Activated CD8-positive, alpha-beta T cell treated with anti-CD3 and anti-CD28 coated beads for 36 hours (primary cell): ENCODE measurements at regions not wholly inside any gene's neighbourhood (a gene's known extent, or its start where the extent isn't known, plus 50 kb on each side); places are given as distances from the start of the nearest gene placed in this dataset.

Experiments used
- ATAC-seq: fragments of 200-7000 bp; cut with Tn5 transposase; one replicate; pipeline ENCODE4 v1.10.0; 2021; ENCODE audit warnings: mild to moderate bottlenecking, moderate library complexity
- CTCF ChIA-PET: fragments of 350-600 bp; sonication (Branson Sonifier 250); formaldehyde crosslinking; loops from one replicate; lab custom pipeline; 2021; ENCODE audit warnings: antibody characterized with exemption; lab: Charles Lee
- POLR2A ChIA-PET: fragments of 350-600 bp; sonication (Branson Sonifier 250); formaldehyde crosslinking; loops from one replicate; lab custom pipeline; 2021; ENCODE audit warnings: antibody characterized with exemption; lab: Charles Lee
- DNase-seq: peaks from one replicate; pipeline ENCODE4 v3.0.0-alpha.2; 2020
- H3K27ac Mint-ChIP-seq: one replicate; pipeline ENCODE4 v1.8.0; 2021; ENCODE audit warnings: mild to moderate bottlenecking, mixed read lengths
- H3K27me3 Mint-ChIP-seq: one replicate; pipeline ENCODE4 v1.8.0; 2021; ENCODE audit warnings: mixed read lengths
- H3K36me3 Mint-ChIP-seq: one replicate; pipeline ENCODE4 v1.8.0; 2021; ENCODE audit warnings: low read depth, mixed read lengths
- H3K4me1 Mint-ChIP-seq: one replicate; pipeline ENCODE4 v1.8.0; 2021; ENCODE audit warnings: low read depth, mixed read lengths
- H3K4me3 Mint-ChIP-seq: one replicate; pipeline ENCODE4 v1.8.0; 2021; ENCODE audit warnings: mild to moderate bottlenecking, moderate library complexity, mixed read lengths
- H3K9me3 Mint-ChIP-seq: one replicate; pipeline ENCODE4 v1.8.0; 2021; ENCODE audit warnings: mixed read lengths
- CTCF ChIP-seq: fragments of 200-600 bp; IDR thresholded peaks from one replicate; pipeline ENCODE4 v1.8.0; 2022; ENCODE audit warnings: antibody characterized with exemption, mild to moderate bottlenecking
- intact Hi-C: fragments of 100-400 bp; cut with micrococcal nuclease; formaldehyde crosslinking; loops from one replicate; pipeline ENCODE4 v1.10.0; 2022

GRCh38 chr9:134575103-134575900 lies 66.3 kb upstream of the COL5A1 start:
- Mint-ChIP-seq H3K4me1 (no peaks in the 10 kb centered on the region), H3K9me3 (no peaks in the 10 kb centered on the region), H3K27me3 (peaks cover 14% of the 10 kb centered on the region), H3K36me3 (no peaks in the 10 kb centered on the region), H3K4me3 (no peak overlapping the region), H3K27ac (no peak overlapping the region)
- ATAC-seq (no peak), DNase-seq (no peak)
- ChIA-PET CTCF (no interaction called here), POLR2A (no interaction called here)
- intact Hi-C loops, result no loop called here
- no peak for TF ChIP-seq CTCF

GRCh38 chr9:134575901-134576176 lies 65.8 kb upstream of the COL5A1 start:
- ATAC-seq (no peak), DNase-seq (no peak)
- no peaks in the 10 kb centered on the region for H3K9me3 Mint-ChIP-seq
- TF ChIP-seq CTCF, result no peak
- intact Hi-C loops, result no loop called here
- peaks cover 15% of the 10 kb centered on the region for H3K27me3 Mint-ChIP-seq
- ChIA-PET POLR2A (no interaction called here), CTCF (no interaction called here)
- no peak overlapping the region for H3K27ac Mint-ChIP-seq
- no peaks in the 10 kb centered on the region for H3K36me3 Mint-ChIP-seq
- no peak overlapping the region for H3K4me3 Mint-ChIP-seq
- no peaks in the 10 kb centered on the region for H3K4me1 Mint-ChIP-seq

DNA sequence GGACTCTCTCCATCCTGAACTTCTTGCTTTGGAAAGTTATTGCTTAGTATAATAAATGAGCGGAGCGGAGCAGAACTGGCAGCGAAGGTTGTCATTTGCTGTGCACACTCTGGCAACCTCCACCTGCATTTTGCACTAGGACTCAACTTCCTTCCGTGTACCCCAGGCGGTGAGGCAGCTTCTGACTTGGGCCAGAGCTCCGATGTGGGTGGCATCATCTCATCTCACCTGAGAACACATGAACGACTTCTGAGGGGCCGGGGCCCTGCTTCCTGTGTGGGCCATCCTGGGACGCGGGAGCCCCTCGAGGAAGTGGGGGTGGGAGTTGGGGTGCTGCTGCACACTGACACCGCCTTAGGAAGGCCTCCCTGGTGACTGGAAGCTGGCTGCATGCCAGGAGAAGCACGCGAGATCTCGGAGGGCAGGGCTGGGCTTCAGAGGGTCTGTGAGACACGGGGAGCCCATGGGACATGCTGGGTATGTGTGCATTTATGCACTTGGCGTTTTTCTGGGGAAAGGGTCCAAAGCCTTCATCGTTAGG lies 56.5 kb upstream of the COL5A1 start:
- H3K27ac Mint-ChIP-seq, result no peak overlapping the region
- ChIA-PET CTCF (no interaction called here), POLR2A (no interaction called here)
- no peak overlapping the region for H3K4me3 Mint-ChIP-seq
- H3K9me3 Mint-ChIP-seq, result no peaks in the 10 kb centered on the region
- no peak for ATAC-seq
- DNase-seq, result no peak
- H3K27me3 Mint-ChIP-seq, result peaks cover 7% of the 10 kb centered on the region
- H3K36me3 Mint-ChIP-seq, result no peaks in the 10 kb centered on the region
- H3K4me1 Mint-ChIP-seq, result no peaks in the 10 kb centered on the region
- TF ChIP-seq CTCF, result no peak
- intact Hi-C loops, result no loop called here

GRCh38 chr9:134585746-134586706 lies 55.6 kb upstream of the COL5A1 start:
- DNase-seq (no peak), ATAC-seq (no peak)
- TF ChIP-seq CTCF, result no peak
- peaks cover 7% of the 10 kb centered on the region for H3K27me3 Mint-ChIP-seq
- POLR2A ChIA-PET, result no interaction called here
- CTCF ChIA-PET, result no interaction called here
- no peaks in the 10 kb centered on the region for H3K4me1 Mint-ChIP-seq
- intact Hi-C loops, result no loop called here
- no peak overlapping the region for H3K27ac Mint-ChIP-seq
- H3K4me3 Mint-ChIP-seq, result no peak overlapping the region
- H3K36me3 Mint-ChIP-seq, result no peaks in the 10 kb centered on the region
- H3K9me3 Mint-ChIP-seq, result no peaks in the 10 kb centered on the region

- intact Hi-C loops, result no loop called here
- Mint-ChIP-seq H3K9me3 (no peaks in the 10 kb centered on the region), H3K36me3 (no peaks in the 10 kb centered on the region), H3K4me3 (no peak overlapping the region), H3K27ac (no peak overlapping the region), H3K27me3 (peaks cover 7% of the 10 kb centered on the region), H3K4me1 (no peaks in the 10 kb centered on the region)
- no peak for TF ChIP-seq CTCF
- CTCF ChIA-PET, result no interaction called here
- ATAC-seq (no peak), DNase-seq (no peak)
- POLR2A ChIA-PET, result no interaction called here
Observed at GRCh38 chr9:134589748-134590147, 51.9 kb upstream of the COL5A1 start.
